ENCODE measurements at regions not wholly inside any gene's neighbourhood (a gene's known extent, or its start where the extent isn't known, plus 50 kb on each side); places are given as distances from the start of the nearest gene placed in this dataset.

GRCh38 chr10:85194706-85195105, 866.3 kb downstream of the CCSER2 start:
- H3K27ac ChIP-seq (ENCODE audit: extremely low read depth, low read depth, low read length), result no peak overlapping the region
- H3K9me3 ChIP-seq (ENCODE audit: control insufficient read depth, insufficient read depth, low read depth, low read length), result no peaks in the 10 kb centered on the region
- no peak overlapping the region for H3K4me3 ChIP-seq (ENCODE audit: low read depth, low read length)
- CTCF ChIA-PET, result interaction anchor here (0.6 to 0.7 kb wide), 2 partner anchors 70 to 496 kb away, joined by 3 to 4 read pairs; no protein-coding TSS in a partner anchor
- TF ChIP-seq ZBTB8A (tag by site-specific recombination; IDR thresholded peaks at IDR 0.05), result no peak
- POLR2A ChIA-PET, result no interaction called here
- no peaks in the 10 kb centered on the region for H3K4me1 ChIP-seq (ENCODE audit: control insufficient read depth, insufficient read depth, low read length)
- no peaks in the 10 kb centered on the region for H3K36me3 ChIP-seq (ENCODE audit: control insufficient read depth in 2 of 2, insufficient read depth in 1 of 2, low read length in 2 of 2)

- no peaks in the 10 kb centered on the region for H3K9me3 ChIP-seq (ENCODE audit: control insufficient read depth, insufficient read depth, low read depth, low read length)
- CTCF ChIA-PET, result no interaction called here
- no peak overlapping the region for H3K4me3 ChIP-seq (ENCODE audit: low read depth, low read length)
These were observed 867.2 kb downstream of the CCSER2 start for GRCh38 chr10:85195596-85195995.

GRCh38 chr10:85204814-85205213, 876.4 kb downstream of the CCSER2 start:
- TF ChIP-seq ZSCAN30 (tag by site-specific recombination; IDR thresholded peaks at IDR 0.05) (no peak), ZNF404 (tag by site-specific recombination; IDR thresholded peaks at IDR 0.05) (no peak), ZNF48 (tag by site-specific recombination; IDR thresholded peaks at IDR 0.05) (no peak), ZNF169 (tag by site-specific recombination; IDR thresholded peaks at IDR 0.05) (no peak), ZNF311 (tag by site-specific recombination; IDR thresholded peaks at IDR 0.05; ENCODE audit: borderline replicate concordance) (no peak), SP7 (tag by site-specific recombination; IDR thresholded peaks at IDR 0.05) (no peak), ZNF529 (tag by site-specific recombination; IDR thresholded peaks at IDR 0.05; ENCODE audit: insufficient replicate concordance) (no peak), ZNF26 (tag by site-specific recombination; IDR thresholded peaks at IDR 0.05) (no peak), GLIS2 (tag by site-specific recombination; IDR thresholded peaks at IDR 0.05) (no peak), ZNF148 (tag by site-specific recombination; IDR thresholded peaks at IDR 0.05; ENCODE audit: borderline replicate concordance) (no peak), ZNF138 (tag by site-specific recombination; IDR thresholded peaks at IDR 0.05; ENCODE audit: borderline replicate concordance) (no peak), ZNF501 (tag by site-specific recombination; IDR thresholded peaks at IDR 0.05) (no peak), ZNF571 (tag by site-specific recombination; IDR thresholded peaks at IDR 0.05) (no peak)
- CTCF ChIA-PET, result no interaction called here
- no peaks in the 10 kb centered on the region for H3K4me1 ChIP-seq (ENCODE audit: control insufficient read depth, insufficient read depth, low read length)
- no peaks in the 10 kb centered on the region for H3K36me3 ChIP-seq (ENCODE audit: control insufficient read depth in 2 of 2, insufficient read depth in 1 of 2, low read length in 2 of 2)
- H3K9me3 ChIP-seq (ENCODE audit: control insufficient read depth, insufficient read depth, low read depth, low read length), result no peaks in the 10 kb centered on the region
- no peak overlapping the region for H3K27ac ChIP-seq (ENCODE audit: extremely low read depth, low read depth, low read length)
- POLR2A ChIA-PET, result no interaction called here
- no peak overlapping the region for H3K4me3 ChIP-seq (ENCODE audit: low read depth, low read length)

More at GRCh38 chr10:85195596-85195995, 867.2 kb downstream of the CCSER2 start:
- H3K36me3 ChIP-seq (ENCODE audit: control insufficient read depth in 2 of 2, insufficient read depth in 1 of 2, low read length in 2 of 2), result no peaks in the 10 kb centered on the region
- no peaks in the 10 kb centered on the region for H3K4me1 ChIP-seq (ENCODE audit: control insufficient read depth, insufficient read depth, low read length)
- TF ChIP-seq ZNF488 (tag by site-specific recombination; IDR thresholded peaks at IDR 0.05) (no peak), ZNF792 (tag by site-specific recombination; IDR thresholded peaks at IDR 0.05) (no peak)
- H3K27ac ChIP-seq (ENCODE audit: extremely low read depth, low read depth, low read length), result no peak overlapping the region
- POLR2A ChIA-PET, result no interaction called here
